ENCODE measurements at regions not wholly inside any gene's neighbourhood (a gene's known extent, or its start where the extent isn't known, plus 50 kb on each side); places are given as distances from the start of the nearest gene placed in this dataset.

- DNase-seq (ENCODE audit: low spot score): no peak
- no peaks in the 10 kb centered on the region for H3K9me3 ChIP-seq (ENCODE audit: low read depth)
- no peak overlapping the region for H3K4me2 ChIP-seq
- H3K4me1 ChIP-seq (ENCODE audit: insufficient read depth): no peaks in the 10 kb centered on the region
- H3K36me3 ChIP-seq (replicated peaks; ENCODE audit: insufficient read depth, low read depth): no peaks in the 10 kb centered on the region
- no peak overlapping the region for H2AFZ ChIP-seq
- no peaks in the 10 kb centered on the region for H4K20me1 ChIP-seq (ENCODE audit: insufficient read depth, poor library complexity, severe bottlenecking)
- no peaks in the 10 kb centered on the region for H3K79me2 ChIP-seq
- H3K27ac ChIP-seq: no peak overlapping the region
- H3K27me3 ChIP-seq: no peaks in the 10 kb centered on the region
- H3K9me2 ChIP-seq (replicated peaks; ENCODE audit: insufficient read depth): no peaks in the 10 kb centered on the region
- no peak overlapping the region for H3K4me3 ChIP-seq
- no peak for TF ChIP-seq EZH2phosphoT487 (IDR thresholded peaks at IDR 0.05; ENCODE audit: low read depth, severe bottlenecking, unreplicated experiment)
Observed at GRCh38 chr2:221167561-221167960, 404.5 kb downstream of the EPHA4 start.

GRCh38 chr2:221169724-221170123 is 402.4 kb downstream of the EPHA4 start:
- no peak for DNase-seq (ENCODE audit: low spot score)
- Histone ChIP-seq H4K20me1 (ENCODE audit: insufficient read depth, poor library complexity, severe bottlenecking) (no peaks in the 10 kb centered on the region), H3K36me3 (replicated peaks; ENCODE audit: insufficient read depth, low read depth) (no peaks in the 10 kb centered on the region), H3K9me3 (ENCODE audit: low read depth) (no peaks in the 10 kb centered on the region), H3K9me2 (replicated peaks; ENCODE audit: insufficient read depth) (no peaks in the 10 kb centered on the region), H3K27me3 (no peaks in the 10 kb centered on the region), H3K79me2 (no peaks in the 10 kb centered on the region), H3K4me2 (no peak overlapping the region), H2AFZ (no peak overlapping the region), H3K27ac (no peak overlapping the region), H3K4me3 (no peak overlapping the region), H3K4me1 (ENCODE audit: insufficient read depth) (no peaks in the 10 kb centered on the region)
- 92% methylated on average over 6 of the region's 6 CpGs for WGBS (ENCODE audit: low lambda C conversion rate, missing lambda C conversion rate)
- TF ChIP-seq EZH2phosphoT487 (IDR thresholded peaks at IDR 0.05; ENCODE audit: low read depth, severe bottlenecking, unreplicated experiment): no peak
- no peak for TF ChIP-seq EZH2 (IDR thresholded peaks at IDR 0.05; ENCODE audit: borderline replicate concordance)
- TF ChIP-seq CTCF (IDR thresholded peaks at IDR 0.05; ENCODE audit: poor library complexity): no peak

GRCh38 chr2:221170548-221170947 is 401.6 kb downstream of the EPHA4 start:
- 87% methylated on average over 1 of the region's 1 CpG for WGBS (ENCODE audit: low lambda C conversion rate, missing lambda C conversion rate)
- Histone ChIP-seq H3K4me3 (no peak overlapping the region), H3K79me2 (no peaks in the 10 kb centered on the region), H3K4me1 (ENCODE audit: insufficient read depth) (no peaks in the 10 kb centered on the region), H4K20me1 (ENCODE audit: insufficient read depth, poor library complexity, severe bottlenecking) (no peaks in the 10 kb centered on the region), H2AFZ (no peak overlapping the region), H3K9me2 (replicated peaks; ENCODE audit: insufficient read depth) (no peaks in the 10 kb centered on the region), H3K9me3 (ENCODE audit: low read depth) (no peaks in the 10 kb centered on the region), H3K4me2 (no peak overlapping the region), H3K27ac (no peak overlapping the region), H3K27me3 (no peaks in the 10 kb centered on the region), H3K36me3 (replicated peaks; ENCODE audit: insufficient read depth, low read depth) (no peaks in the 10 kb centered on the region)
- no peak for TF ChIP-seq CTCF (IDR thresholded peaks at IDR 0.05; ENCODE audit: poor library complexity)
- TF ChIP-seq EZH2 (IDR thresholded peaks at IDR 0.05; ENCODE audit: borderline replicate concordance): no peak
- TF ChIP-seq EZH2phosphoT487 (IDR thresholded peaks at IDR 0.05; ENCODE audit: low read depth, severe bottlenecking, unreplicated experiment): no peak
- no peak for DNase-seq (ENCODE audit: low spot score)

- Histone ChIP-seq H3K27ac (no peak overlapping the region), H3K4me2 (no peak overlapping the region), H3K4me3 (no peak overlapping the region), H3K79me2 (no peaks in the 10 kb centered on the region), H3K9me2 (replicated peaks; ENCODE audit: insufficient read depth) (no peaks in the 10 kb centered on the region), H3K4me1 (ENCODE audit: insufficient read depth) (no peaks in the 10 kb centered on the region), H3K9me3 (ENCODE audit: low read depth) (no peaks in the 10 kb centered on the region), H3K36me3 (replicated peaks; ENCODE audit: insufficient read depth, low read depth) (no peaks in the 10 kb centered on the region), H4K20me1 (ENCODE audit: insufficient read depth, poor library complexity, severe bottlenecking) (no peaks in the 10 kb centered on the region), H3K27me3 (no peaks in the 10 kb centered on the region), H2AFZ (no peak overlapping the region)
- no peak for DNase-seq (ENCODE audit: low spot score)
- WGBS (ENCODE audit: low lambda C conversion rate, missing lambda C conversion rate): 87% methylated on average over 6 of the region's 6 CpGs
- TF ChIP-seq EZH2phosphoT487 (IDR thresholded peaks at IDR 0.05; ENCODE audit: low read depth, severe bottlenecking, unreplicated experiment) (no peak), EZH2 (IDR thresholded peaks at IDR 0.05; ENCODE audit: borderline replicate concordance) (no peak), CTCF (IDR thresholded peaks at IDR 0.05; ENCODE audit: poor library complexity) (no peak)
Observed at GRCh38 chr2:221176667-221177066, 395.4 kb downstream of the EPHA4 start.

Data from hepatocyte (in vitro differentiated cells).